Trophoblast cell (in vitro differentiated cells and primary cell): ENCODE measurements at regions not wholly inside any gene's neighbourhood (a gene's known extent, or its start where the extent isn't known, plus 50 kb on each side); places are given as distances from the start of the nearest gene placed in this dataset.

Experiments used
- DNase-seq, 2 donors: peaks; one replicate each; pipeline ENCODE4 v3.0.0-alpha.2; 2016
- H2AFZ ChIP-seq: 2 replicates; pipeline ENCODE4 v1.6.1; 2013; ENCODE audit warnings: low read length, moderate library complexity, mild to moderate bottlenecking; ENCODE audit not compliant: insufficient read depth, poor library complexity
- H2AK5ac ChIP-seq: 2 replicates; pipeline ENCODE4 v1.6.1; 2013; ENCODE audit warnings: mild to moderate bottlenecking, low read length
- H2BK120ac ChIP-seq: 2 replicates; pipeline ENCODE4 v1.6.1; 2013; ENCODE audit warnings: low read length, mild to moderate bottlenecking, moderate library complexity; ENCODE audit not compliant: insufficient read depth, poor library complexity
- H2BK12ac ChIP-seq: 2 replicates; pipeline ENCODE4 v1.6.1; 2013; ENCODE audit warnings: mild to moderate bottlenecking, low read length, moderate library complexity
- H2BK5ac ChIP-seq: 2 replicates; pipeline ENCODE4 v1.6.1; 2013; ENCODE audit warnings: low read length, low read depth, moderate library complexity, mild to moderate bottlenecking; ENCODE audit not compliant: poor library complexity
- H3K14ac ChIP-seq: 2 replicates; pipeline ENCODE4 v1.6.1; 2013; ENCODE audit warnings: mild to moderate bottlenecking, low read length
- H3K18ac ChIP-seq: 2 replicates; pipeline ENCODE4 v1.6.1; 2013; ENCODE audit warnings: mild to moderate bottlenecking, low read length
- H3K23ac ChIP-seq: 2 replicates; pipeline ENCODE4 v1.6.1; 2013; ENCODE audit warnings: low read length
- H3K27ac ChIP-seq: 2 replicates; pipeline ENCODE4 v1.5.1; 2013; ENCODE audit warnings: low read depth, mild to moderate bottlenecking, inconsistent platforms, low read length, moderate library complexity
- H3K27me3 ChIP-seq: 2 replicates; pipeline ENCODE4 v1.6.1; 2013; ENCODE audit warnings: inconsistent platforms, mild to moderate bottlenecking, low read length, moderate library complexity; ENCODE audit not compliant: insufficient read depth
- H3K36me3 ChIP-seq, 2 experiments: 1 replicate in 1 of 2; 2 replicates in 1 of 2; pipeline ENCODE4 v1.6.1; 2013; ENCODE audit warnings: low read length in 2 of 2, mild to moderate bottlenecking in 2 of 2, moderate library complexity in 1 of 2; ENCODE audit not compliant: insufficient read depth in 2 of 2, control insufficient read depth in 1 of 2
- H3K4ac ChIP-seq: 2 replicates; pipeline ENCODE4 v1.6.1; 2013; ENCODE audit warnings: low read depth, mild to moderate bottlenecking, low read length, moderate library complexity
- H3K4me1 ChIP-seq, 2 experiments: 1 replicate in 1 of 2; 2 replicates in 1 of 2; pipeline ENCODE4 v1.6.1; 2013; ENCODE audit warnings: low read length in 2 of 2, mild to moderate bottlenecking in 2 of 2, moderate library complexity in 1 of 2; ENCODE audit not compliant: insufficient read depth in 2 of 2, control insufficient read depth in 1 of 2
- H3K4me2 ChIP-seq: 2 replicates; pipeline ENCODE4 v1.6.1; 2013; ENCODE audit warnings: inconsistent platforms, mild to moderate bottlenecking, low read length, moderate library complexity
- H3K4me3 ChIP-seq: 2 replicates; pipeline ENCODE4 v1.5.1; 2013; ENCODE audit warnings: mild to moderate bottlenecking, low read depth, low read length, inconsistent platforms
- H3K79me1 ChIP-seq: one replicate; pipeline ENCODE4 v1.6.1; 2013; ENCODE audit warnings: low read length
- H3K79me2 ChIP-seq: 2 replicates; pipeline ENCODE4 v1.6.1; 2013; ENCODE audit warnings: low read length, mild to moderate bottlenecking; ENCODE audit not compliant: control insufficient read depth, insufficient read depth, poor library complexity
- H3K9ac ChIP-seq: 2 replicates; pipeline ENCODE4 v1.6.1; 2013; ENCODE audit warnings: mild to moderate bottlenecking, low read length
- H3K9me3 ChIP-seq: 2 replicates; pipeline ENCODE4 v1.6.1; 2013; ENCODE audit warnings: low read depth, mild to moderate bottlenecking, control low read depth, inconsistent platforms, low read length; ENCODE audit not compliant: insufficient read depth
- H4K12ac ChIP-seq: 2 replicates; pipeline ENCODE4 v1.6.1; 2013; ENCODE audit warnings: low read depth, mild to moderate bottlenecking, low read length, moderate library complexity
- H4K8ac ChIP-seq: 2 replicates; pipeline ENCODE4 v1.6.1; 2013; ENCODE audit warnings: low read depth, mild to moderate bottlenecking, low read length, moderate library complexity
- H4K91ac ChIP-seq: one replicate; pipeline ENCODE4 v1.6.1; 2013; ENCODE audit warnings: low read depth, mild to moderate bottlenecking, low read length, moderate library complexity
- WGBS: extraction: QIAGEN DNeasy Blood & Tissue Kit; methylation state at CpG from one replicate; pipeline ENCODE4 v1.1.7; 2013; ENCODE audit warnings: missing lambda C conversion rate; ENCODE audit not compliant: insufficient read length, insufficient coverage; ENCODE audit errors: extremely low coverage; 5-methylcytosine and 5-hydroxymethylcytosine counted together

- no peak overlapping the region for H3K4ac ChIP-seq
- H3K79me2 ChIP-seq, result no peaks in the 10 kb centered on the region
- no peaks in the 10 kb centered on the region for H3K27me3 ChIP-seq
- H2AK5ac ChIP-seq, result no peak overlapping the region
- no peak overlapping the region for H3K9ac ChIP-seq
- H3K14ac ChIP-seq, result no peak overlapping the region
- no peak overlapping the region for H4K12ac ChIP-seq
- no peak overlapping the region for H2BK12ac ChIP-seq
- H4K91ac ChIP-seq, result no peak overlapping the region
- H3K4me3 ChIP-seq, result no peak overlapping the region
- no peaks in the 10 kb centered on the region for H3K9me3 ChIP-seq
- no peak for DNase-seq
- no peak overlapping the region for H2BK5ac ChIP-seq
- no peak overlapping the region for H3K18ac ChIP-seq
- H2BK120ac ChIP-seq, result no peak overlapping the region
- no peak overlapping the region for H3K27ac ChIP-seq
- H3K4me1 ChIP-seq, result no peaks in the 10 kb centered on the region
- H2AFZ ChIP-seq, result no peak overlapping the region
- H4K8ac ChIP-seq, result no peak overlapping the region
- no peak overlapping the region for H3K23ac ChIP-seq
- H3K36me3 ChIP-seq, result peaks cover 0 to 2% of the 10 kb centered on the region in 2 experiments
- H3K79me1 ChIP-seq, result no peaks in the 10 kb centered on the region
- H3K4me2 ChIP-seq, result no peak overlapping the region
Observed at GRCh38 chr2:138296365-138296764, 205.2 kb upstream of the SPOPL start.

GRCh38 chr2:138298120-138298814, 203.3 kb upstream of the SPOPL start:
- Histone ChIP-seq H3K4me3 (no peak overlapping the region), H3K36me3 (peaks cover 0 to 2% of the 10 kb centered on the region in 2 experiments), H2BK5ac (no peak overlapping the region), H3K18ac (no peak overlapping the region), H3K4me2 (no peak overlapping the region), H4K8ac (no peak overlapping the region), H2AFZ (no peak overlapping the region), H3K4ac (no peak overlapping the region), H2BK120ac (no peak overlapping the region), H2BK12ac (no peak overlapping the region), H3K79me2 (no peaks in the 10 kb centered on the region), H3K9me3 (no peaks in the 10 kb centered on the region), H3K79me1 (peaks cover 2% of the 10 kb centered on the region), H2AK5ac (no peak overlapping the region), H4K91ac (no peak overlapping the region), H3K27ac (no peak overlapping the region), H3K14ac (no peak overlapping the region), H3K27me3 (no peaks in the 10 kb centered on the region), H3K9ac (no peak overlapping the region), H3K23ac (no peak overlapping the region), H3K4me1 (no peaks in the 10 kb centered on the region), H4K12ac (no peak overlapping the region)
- no CpG with 5 or more reads among the region's 11 CpGs for WGBS
- DNase-seq, result no peak

GRCh38 chr2:138298900-138299299, 202.7 kb upstream of the SPOPL start:
- no peak overlapping the region for H3K9ac ChIP-seq
- H3K18ac ChIP-seq, result no peak overlapping the region
- H3K36me3 ChIP-seq, result peaks cover 0 to 2% of the 10 kb centered on the region in 2 experiments
- no peaks in the 10 kb centered on the region for H3K79me2 ChIP-seq
- no peak overlapping the region for H4K12ac ChIP-seq
- H2BK5ac ChIP-seq, result no peak overlapping the region
- no peaks in the 10 kb centered on the region for H3K9me3 ChIP-seq
- no peak overlapping the region for H4K91ac ChIP-seq
- H2BK120ac ChIP-seq, result no peak overlapping the region
- no peak overlapping the region for H3K27ac ChIP-seq
- H3K4me3 ChIP-seq, result no peak overlapping the region
- H3K4me2 ChIP-seq, result no peak overlapping the region
- H2BK12ac ChIP-seq, result no peak overlapping the region
- H3K79me1 ChIP-seq, result peaks cover 2% of the 10 kb centered on the region
- H3K4ac ChIP-seq, result no peak overlapping the region
- no peak for DNase-seq
- no peaks in the 10 kb centered on the region for H3K4me1 ChIP-seq
- H3K14ac ChIP-seq, result no peak overlapping the region
- no peak overlapping the region for H2AK5ac ChIP-seq
- WGBS, result no CpG with 5 or more reads among the region's 3 CpGs
- no peak overlapping the region for H2AFZ ChIP-seq
- H3K23ac ChIP-seq, result no peak overlapping the region
- no peak overlapping the region for H4K8ac ChIP-seq
- H3K27me3 ChIP-seq, result no peaks in the 10 kb centered on the region

GRCh38 chr2:138306626-138307025, 194.9 kb upstream of the SPOPL start:
- no CpG with 5 or more reads among the region's 3 CpGs for WGBS
- Histone ChIP-seq H3K27ac (no peak overlapping the region), H3K79me1 (peaks cover 2% of the 10 kb centered on the region), H2BK5ac (no peak overlapping the region), H3K23ac (no peak overlapping the region), H3K79me2 (no peaks in the 10 kb centered on the region), H3K27me3 (no peaks in the 10 kb centered on the region), H3K36me3 (no peaks in the 10 kb centered on the region), H2BK12ac (no peak overlapping the region), H3K4me2 (no peak overlapping the region), H4K8ac (no peak overlapping the region), H3K9me3 (no peaks in the 10 kb centered on the region), H2AK5ac (no peak overlapping the region), H3K4me1 (no peaks in the 10 kb centered on the region), H3K4me3 (no peak overlapping the region), H4K12ac (no peak overlapping the region), H4K91ac (no peak overlapping the region), H2AFZ (no peak overlapping the region), H2BK120ac (no peak overlapping the region), H3K9ac (no peak overlapping the region), H3K18ac (no peak overlapping the region), H3K14ac (no peak overlapping the region), H3K4ac (no peak overlapping the region)
- DNase-seq, result no peak
